ENCODE measurements at regions not wholly inside any gene's neighbourhood (a gene's known extent, or its start where the extent isn't known, plus 50 kb on each side); places are given as distances from the start of the nearest gene placed in this dataset.

- TF ChIP-seq CTCF (IDR thresholded peaks at IDR 0.05; ENCODE audit: borderline replicate concordance, extremely low read depth, low read length, poor library complexity, severe bottlenecking) (no peak), EZH2 (IDR thresholded peaks at IDR 0.05; ENCODE audit: borderline replicate concordance, low read depth, low read length, severe bottlenecking) (no peak)
These were observed 595.7 kb upstream of the POU3F4 start for GRCh38 chrX:82912382-82912781.

All from DND-41 (cell line).